ENCODE measurements at regions not wholly inside any gene's neighbourhood (a gene's known extent, or its start where the extent isn't known, plus 50 kb on each side); places are given as distances from the start of the nearest gene placed in this dataset.

GRCh38 chr1:94321662-94322061 lies 84.3 kb upstream of the ARHGAP29 start:
- Histone ChIP-seq H3K27ac (ENCODE audit: low read depth in 1 of 2, low read length in 1 of 2) (no peak overlapping the region), H3K4me3 (ENCODE audit: low read length in 2 of 2) (no peak overlapping the region), H3K36me3 (ENCODE audit: control insufficient read depth in 2 of 2, insufficient read depth in 2 of 2, low read length in 1 of 2) (no peaks in the 10 kb centered on the region), H3K9me3 (ENCODE audit: control insufficient read depth in 2 of 2, insufficient read depth in 1 of 2, low read length in 1 of 2) (no peaks in the 10 kb centered on the region), H3K4me1 (ENCODE audit: control insufficient read depth in 2 of 2, insufficient read depth in 2 of 2, low read length in 2 of 2) (no peaks in the 10 kb centered on the region), H3K27me3 (ENCODE audit: control insufficient read depth in 2 of 2, insufficient read depth in 1 of 2, low read length in 1 of 2) (peaks cover 0 to 2% of the 10 kb centered on the region in 2 donors)
- DNase-seq (ENCODE audit: low read depth in 6 of 9, low spot score in 9 of 9), result no peak
- WGBS, result 97% methylated on average over 3 of the region's 3 CpGs

- WGBS, result 94% methylated on average over 8 of the region's 8 CpGs
- H3K9me3 ChIP-seq (ENCODE audit: control insufficient read depth in 2 of 2, insufficient read depth in 1 of 2, low read length in 1 of 2), result no peaks in the 10 kb centered on the region
- no peaks in the 10 kb centered on the region for H3K27me3 ChIP-seq (ENCODE audit: control insufficient read depth in 2 of 2, insufficient read depth in 1 of 2, low read length in 1 of 2)
- no peaks in the 10 kb centered on the region for H3K36me3 ChIP-seq (ENCODE audit: control insufficient read depth in 2 of 2, insufficient read depth in 2 of 2, low read length in 1 of 2)
- no peak overlapping the region for H3K4me3 ChIP-seq (ENCODE audit: low read length in 2 of 2)
- no peak for DNase-seq (ENCODE audit: low read depth in 6 of 9, low spot score in 9 of 9)
- H3K27ac ChIP-seq (ENCODE audit: low read depth in 1 of 2, low read length in 1 of 2), result no peak overlapping the region
- H3K4me1 ChIP-seq (ENCODE audit: control insufficient read depth in 2 of 2, insufficient read depth in 2 of 2, low read length in 2 of 2), result no peaks in the 10 kb centered on the region
These were observed 82.1 kb upstream of the ARHGAP29 start for GRCh38 chr1:94319319-94320102.

- Histone ChIP-seq H3K9me3 (ENCODE audit: control insufficient read depth in 2 of 2, insufficient read depth in 1 of 2, low read length in 1 of 2) (no peaks in the 10 kb centered on the region), H3K27ac (ENCODE audit: low read depth in 1 of 2, low read length in 1 of 2) (no peak overlapping the region), H3K4me3 (ENCODE audit: low read length in 2 of 2) (no peak overlapping the region), H3K4me1 (ENCODE audit: control insufficient read depth in 2 of 2, insufficient read depth in 2 of 2, low read length in 2 of 2) (no peaks in the 10 kb centered on the region), H3K27me3 (ENCODE audit: control insufficient read depth in 2 of 2, insufficient read depth in 1 of 2, low read length in 1 of 2) (no peaks in the 10 kb centered on the region), H3K36me3 (ENCODE audit: control insufficient read depth in 2 of 2, insufficient read depth in 2 of 2, low read length in 1 of 2) (no peaks in the 10 kb centered on the region)
- WGBS, result 97% methylated on average over 6 of the region's 6 CpGs
- no peak for DNase-seq (ENCODE audit: low read depth in 6 of 9, low spot score in 9 of 9)
These were observed 81.2 kb upstream of the ARHGAP29 start for GRCh38 chr1:94318505-94319030.

GRCh38 chr1:94317790-94318188 lies 80.4 kb upstream of the ARHGAP29 start:
- no peak overlapping the region for H3K4me3 ChIP-seq (ENCODE audit: low read length in 2 of 2)
- no peaks in the 10 kb centered on the region for H3K27me3 ChIP-seq (ENCODE audit: control insufficient read depth in 2 of 2, insufficient read depth in 1 of 2, low read length in 1 of 2)
- no peaks in the 10 kb centered on the region for H3K4me1 ChIP-seq (ENCODE audit: control insufficient read depth in 2 of 2, insufficient read depth in 2 of 2, low read length in 2 of 2)
- H3K9me3 ChIP-seq (ENCODE audit: control insufficient read depth in 2 of 2, insufficient read depth in 1 of 2, low read length in 1 of 2), result no peaks in the 10 kb centered on the region
- WGBS, result 98% methylated on average over 1 of the region's 1 CpG
- H3K36me3 ChIP-seq (ENCODE audit: control insufficient read depth in 2 of 2, insufficient read depth in 2 of 2, low read length in 1 of 2), result no peaks in the 10 kb centered on the region
- H3K27ac ChIP-seq (ENCODE audit: low read depth in 1 of 2, low read length in 1 of 2), result no peak overlapping the region
- DNase-seq (ENCODE audit: low read depth in 6 of 9, low spot score in 9 of 9), result no peak

DNA sequence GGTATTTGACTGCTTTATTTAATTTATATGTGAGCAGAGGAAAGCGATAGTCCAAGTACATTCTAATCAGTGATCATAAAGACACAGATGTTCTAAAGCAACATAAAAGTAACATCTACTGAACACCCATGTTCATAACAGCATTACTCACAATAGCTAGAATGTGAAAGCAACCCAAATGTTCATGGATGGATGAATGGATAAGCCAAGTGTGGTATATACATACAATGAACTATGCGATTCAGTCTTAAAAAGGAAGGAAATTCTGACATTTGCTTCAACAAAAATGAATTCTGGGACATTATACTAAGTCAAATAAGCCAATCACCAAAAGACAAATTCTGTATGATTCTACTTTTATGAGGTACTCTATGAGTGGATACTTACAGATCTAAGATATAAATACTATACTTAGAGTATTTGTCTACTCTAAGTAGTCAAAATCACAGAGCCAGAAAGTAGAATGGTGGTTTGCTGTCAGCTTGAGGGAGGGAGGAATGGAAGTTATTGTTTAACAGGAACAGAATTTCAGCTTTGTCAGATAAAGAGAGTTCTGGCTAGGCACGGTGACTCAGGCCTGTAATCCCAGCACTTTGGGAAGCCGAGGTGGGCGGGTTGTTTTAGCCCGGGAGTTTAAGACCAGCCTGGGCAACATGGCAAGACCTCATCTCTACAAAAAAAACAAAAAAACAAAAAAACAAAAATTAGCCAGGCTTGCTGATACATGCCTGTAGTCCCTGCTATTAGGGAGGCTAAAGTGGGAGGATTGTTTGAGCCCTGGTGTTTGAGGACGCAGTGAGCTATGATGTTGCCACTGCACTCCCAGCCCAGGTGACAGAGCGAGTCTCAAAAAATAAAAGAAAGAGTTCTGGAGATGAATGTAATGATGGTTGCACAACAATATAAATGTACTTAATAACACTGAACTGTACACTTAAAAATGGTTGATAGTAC lies 79.7 kb upstream of the ARHGAP29 start:
- Histone ChIP-seq H3K36me3 (ENCODE audit: control insufficient read depth in 2 of 2, insufficient read depth in 2 of 2, low read length in 1 of 2) (no peaks in the 10 kb centered on the region), H3K9me3 (ENCODE audit: control insufficient read depth in 2 of 2, insufficient read depth in 1 of 2, low read length in 1 of 2) (no peaks in the 10 kb centered on the region), H3K27me3 (ENCODE audit: control insufficient read depth in 2 of 2, insufficient read depth in 1 of 2, low read length in 1 of 2) (no peaks in the 10 kb centered on the region), H3K4me3 (ENCODE audit: low read length in 2 of 2) (no peak overlapping the region), H3K27ac (ENCODE audit: low read depth in 1 of 2, low read length in 1 of 2) (no peak overlapping the region), H3K4me1 (ENCODE audit: control insufficient read depth in 2 of 2, insufficient read depth in 2 of 2, low read length in 2 of 2) (no peaks in the 10 kb centered on the region)
- DNase-seq (ENCODE audit: low read depth in 6 of 9, low spot score in 9 of 9), result no peak
- 98% methylated on average over 8 of the region's 8 CpGs for WGBS

DNA sequence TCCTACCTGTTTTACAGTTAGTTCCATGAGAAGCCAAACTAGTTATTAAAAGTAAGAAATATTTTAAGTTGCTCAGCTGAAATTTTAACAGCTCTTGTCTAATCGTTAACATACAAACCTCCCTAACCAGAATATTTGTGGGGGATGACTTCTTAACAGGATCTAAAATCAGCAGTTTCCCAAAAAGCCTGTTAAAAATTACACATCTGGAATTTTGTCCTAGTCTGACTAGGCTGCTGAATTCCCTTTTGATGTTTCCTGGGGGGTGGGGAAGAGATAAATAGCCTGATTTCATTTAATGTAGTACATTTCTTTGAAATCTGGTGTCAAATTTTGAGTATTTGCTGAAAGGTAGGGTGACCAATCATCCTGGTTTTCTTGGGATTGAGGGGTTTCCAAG lies 78.8 kb upstream of the ARHGAP29 start:
- WGBS, result 99% methylated on average over 1 of the region's 1 CpG
- no peaks in the 10 kb centered on the region for H3K27me3 ChIP-seq (ENCODE audit: control insufficient read depth in 2 of 2, insufficient read depth in 1 of 2, low read length in 1 of 2)
- H3K27ac ChIP-seq (ENCODE audit: low read depth in 1 of 2, low read length in 1 of 2), result no peak overlapping the region
- H3K9me3 ChIP-seq (ENCODE audit: control insufficient read depth in 2 of 2, insufficient read depth in 1 of 2, low read length in 1 of 2), result no peaks in the 10 kb centered on the region
- H3K4me1 ChIP-seq (ENCODE audit: control insufficient read depth in 2 of 2, insufficient read depth in 2 of 2, low read length in 2 of 2), result no peaks in the 10 kb centered on the region
- H3K4me3 ChIP-seq (ENCODE audit: low read length in 2 of 2), result no peak overlapping the region
- DNase-seq (ENCODE audit: low read depth in 6 of 9, low spot score in 9 of 9), result no peak
- H3K36me3 ChIP-seq (ENCODE audit: control insufficient read depth in 2 of 2, insufficient read depth in 2 of 2, low read length in 1 of 2), result no peaks in the 10 kb centered on the region

DNA sequence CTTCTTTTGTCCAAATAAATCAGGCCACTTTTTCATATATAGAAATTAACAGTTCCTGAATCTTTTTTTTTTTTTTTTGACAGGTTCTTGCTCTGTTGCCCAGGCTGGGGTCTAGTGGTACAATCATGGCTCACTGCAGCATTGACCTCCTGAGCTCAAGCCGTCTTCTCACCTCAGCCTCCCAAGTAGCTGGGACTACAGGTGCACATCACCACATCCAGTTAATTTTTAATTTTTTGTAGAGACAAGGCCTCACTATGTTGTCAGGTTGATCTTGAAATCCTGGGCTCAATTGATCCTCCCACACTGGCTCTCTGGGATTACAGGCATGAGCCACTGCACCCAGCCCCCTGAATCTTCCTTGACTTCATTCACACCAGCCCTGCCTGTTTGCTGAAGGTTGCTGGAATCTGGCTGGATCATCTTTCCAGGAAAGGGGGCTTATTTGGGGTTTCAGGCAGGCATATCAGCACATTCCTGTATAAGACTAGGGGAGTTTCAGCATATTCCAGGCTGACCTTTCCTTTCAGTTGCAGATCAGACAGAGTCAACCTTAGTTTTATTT lies 78.2 kb upstream of the ARHGAP29 start:
- Histone ChIP-seq H3K36me3 (ENCODE audit: control insufficient read depth in 2 of 2, insufficient read depth in 2 of 2, low read length in 1 of 2) (no peaks in the 10 kb centered on the region), H3K4me3 (ENCODE audit: low read length in 2 of 2) (no peak overlapping the region), H3K4me1 (ENCODE audit: control insufficient read depth in 2 of 2, insufficient read depth in 2 of 2, low read length in 2 of 2) (no peaks in the 10 kb centered on the region), H3K27me3 (ENCODE audit: control insufficient read depth in 2 of 2, insufficient read depth in 1 of 2, low read length in 1 of 2) (no peaks in the 10 kb centered on the region), H3K27ac (ENCODE audit: low read depth in 1 of 2, low read length in 1 of 2) (no peak overlapping the region), H3K9me3 (ENCODE audit: control insufficient read depth in 2 of 2, insufficient read depth in 1 of 2, low read length in 1 of 2) (no peaks in the 10 kb centered on the region)
- 98% methylated on average over 1 of the region's 1 CpG for WGBS
- no peak for DNase-seq (ENCODE audit: low read depth in 6 of 9, low spot score in 9 of 9)

DNA sequence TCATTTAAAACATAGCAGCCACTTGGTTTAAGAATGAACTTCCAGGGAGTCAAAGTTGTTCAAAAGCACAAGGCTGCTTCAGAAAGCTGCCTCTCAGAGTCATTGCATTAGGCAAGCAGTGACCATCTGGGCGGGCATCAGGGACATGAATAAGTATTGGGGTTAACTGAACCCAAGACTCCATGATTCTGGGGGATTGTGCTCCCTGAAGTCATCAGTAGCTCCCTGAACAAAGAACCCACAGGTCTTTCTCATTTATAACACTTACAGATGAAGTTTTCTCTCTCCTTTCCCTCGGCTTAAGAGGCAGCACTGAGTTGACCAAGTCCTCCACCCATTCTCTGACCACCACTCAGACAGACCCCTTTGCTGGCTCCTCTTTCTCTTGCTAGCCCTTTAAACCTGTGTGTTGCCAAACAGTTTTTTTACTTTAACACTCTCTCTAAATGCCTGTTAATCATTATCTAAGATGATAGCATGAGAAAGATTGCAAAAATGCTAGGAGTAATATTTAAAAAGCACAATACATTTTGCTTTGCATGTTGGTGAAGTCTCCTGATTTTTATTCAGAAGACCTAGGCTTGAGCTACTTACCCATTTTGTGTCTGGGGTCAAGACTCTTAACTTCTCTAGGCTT lies 77.0 kb upstream of the ARHGAP29 start:
- Histone ChIP-seq H3K27me3 (ENCODE audit: control insufficient read depth in 2 of 2, insufficient read depth in 1 of 2, low read length in 1 of 2) (no peaks in the 10 kb centered on the region), H3K36me3 (ENCODE audit: control insufficient read depth in 2 of 2, insufficient read depth in 2 of 2, low read length in 1 of 2) (no peaks in the 10 kb centered on the region), H3K9me3 (ENCODE audit: control insufficient read depth in 2 of 2, insufficient read depth in 1 of 2, low read length in 1 of 2) (no peaks in the 10 kb centered on the region), H3K4me1 (ENCODE audit: control insufficient read depth in 2 of 2, insufficient read depth in 2 of 2, low read length in 2 of 2) (no peaks in the 10 kb centered on the region), H3K27ac (ENCODE audit: low read depth in 1 of 2, low read length in 1 of 2) (no peak overlapping the region), H3K4me3 (ENCODE audit: low read length in 2 of 2) (no peak overlapping the region)
- no peak for DNase-seq (ENCODE audit: low read depth in 6 of 9, low spot score in 9 of 9)
- 97% methylated on average over 2 of the region's 2 CpGs for WGBS

All from thymus (tissue), 11 donors.